Sigmoid colon (tissue), 3 donors: ENCODE measurements at regions not wholly inside any gene's neighbourhood (a gene's known extent, or its start where the extent isn't known, plus 50 kb on each side); places are given as distances from the start of the nearest gene placed in this dataset.

Experiments
- POLR2A ChIP-seq, 2 donors: fragments of 450-650 bp; IDR thresholded peaks; one replicate each; pipeline ENCODE4 v1.6.1; 2016; ENCODE audit warnings: antibody characterized with exemption in 2 of 2, mild to moderate bottlenecking in 2 of 2, moderate library complexity in 2 of 2
- TF ChIP-seq, protein P1 (sequence below), 4 experiments: fragments of 450-650 bp in 3 of 4; fragments of 200-600 bp in 1 of 4; IDR thresholded peaks; one replicate each; pipeline ENCODE4 v1.5.1; 2016 to 2019; ENCODE audit warnings: antibody characterized with exemption in 4 of 4, mild to moderate bottlenecking in 3 of 4, moderate library complexity in 2 of 4

DNA sequence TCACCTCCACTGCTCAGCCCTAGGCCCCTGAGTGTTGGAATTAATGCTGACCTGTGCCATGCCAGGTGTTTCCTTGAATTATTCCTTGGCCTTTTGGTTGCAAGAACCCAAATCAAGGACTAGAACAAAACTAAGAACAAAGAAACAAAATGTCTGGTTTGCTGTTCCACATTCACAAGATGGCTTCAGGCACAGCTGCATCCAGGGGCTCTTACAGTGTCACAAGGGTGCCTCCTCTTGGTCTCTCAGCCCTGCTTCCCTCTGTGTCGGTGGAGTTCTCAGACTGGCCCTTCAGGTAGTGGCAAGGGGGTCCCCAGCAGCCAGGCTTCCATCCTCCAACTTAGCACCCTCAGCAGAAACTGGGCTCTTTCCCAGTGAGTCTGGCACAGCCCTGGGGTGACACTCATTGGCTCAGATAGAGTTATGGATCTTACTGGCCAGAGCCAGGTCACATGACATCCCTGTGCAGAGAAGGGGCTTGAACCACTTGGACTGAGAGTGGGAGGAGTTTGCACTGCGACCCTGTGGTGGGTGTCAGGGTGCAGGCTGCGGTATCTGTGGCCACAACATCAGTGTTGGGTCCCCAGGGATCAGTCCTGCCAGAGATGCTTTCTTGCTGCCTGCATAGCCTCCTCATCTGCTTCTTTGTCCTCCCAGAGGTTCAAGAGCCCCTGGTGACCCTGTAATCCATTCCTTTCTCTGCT lies 427.7 kb upstream of the SULF2 start:
- TF ChIP-seq, protein P1, sequence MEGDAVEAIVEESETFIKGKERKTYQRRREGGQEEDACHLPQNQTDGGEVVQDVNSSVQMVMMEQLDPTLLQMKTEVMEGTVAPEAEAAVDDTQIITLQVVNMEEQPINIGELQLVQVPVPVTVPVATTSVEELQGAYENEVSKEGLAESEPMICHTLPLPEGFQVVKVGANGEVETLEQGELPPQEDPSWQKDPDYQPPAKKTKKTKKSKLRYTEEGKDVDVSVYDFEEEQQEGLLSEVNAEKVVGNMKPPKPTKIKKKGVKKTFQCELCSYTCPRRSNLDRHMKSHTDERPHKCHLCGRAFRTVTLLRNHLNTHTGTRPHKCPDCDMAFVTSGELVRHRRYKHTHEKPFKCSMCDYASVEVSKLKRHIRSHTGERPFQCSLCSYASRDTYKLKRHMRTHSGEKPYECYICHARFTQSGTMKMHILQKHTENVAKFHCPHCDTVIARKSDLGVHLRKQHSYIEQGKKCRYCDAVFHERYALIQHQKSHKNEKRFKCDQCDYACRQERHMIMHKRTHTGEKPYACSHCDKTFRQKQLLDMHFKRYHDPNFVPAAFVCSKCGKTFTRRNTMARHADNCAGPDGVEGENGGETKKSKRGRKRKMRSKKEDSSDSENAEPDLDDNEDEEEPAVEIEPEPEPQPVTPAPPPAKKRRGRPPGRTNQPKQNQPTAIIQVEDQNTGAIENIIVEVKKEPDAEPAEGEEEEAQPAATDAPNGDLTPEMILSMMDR (IDR thresholded peaks at IDR 0.05) = no peak
- TF ChIP-seq POLR2A (IDR thresholded peaks at IDR 0.05) = no peak
